NB4 (cell line): ENCODE measurements at regions not wholly inside any gene's neighbourhood (a gene's known extent, or its start where the extent isn't known, plus 50 kb on each side); places are given as distances from the start of the nearest gene placed in this dataset.

Source experiments
- CTCF ChIP-seq: IDR thresholded peaks from one replicate; pipeline ENCODE4 v1.5.1; 2012; ENCODE audit warnings: low read depth, low read length
- MAX ChIP-seq: IDR thresholded peaks from 2 replicates; pipeline ENCODE4 v1.6.1; 2011; ENCODE audit warnings: low read depth, low read length
- MYC ChIP-seq: IDR thresholded peaks from 2 replicates; pipeline ENCODE4 v1.6.1; 2011; ENCODE audit warnings: low read depth, low read length
- POLR2A ChIP-seq: IDR thresholded peaks from 2 replicates; pipeline ENCODE4 v1.6.1; 2011; ENCODE audit warnings: mild to moderate bottlenecking; ENCODE audit not compliant: insufficient read length; ENCODE audit errors: extremely low read depth

DNA sequence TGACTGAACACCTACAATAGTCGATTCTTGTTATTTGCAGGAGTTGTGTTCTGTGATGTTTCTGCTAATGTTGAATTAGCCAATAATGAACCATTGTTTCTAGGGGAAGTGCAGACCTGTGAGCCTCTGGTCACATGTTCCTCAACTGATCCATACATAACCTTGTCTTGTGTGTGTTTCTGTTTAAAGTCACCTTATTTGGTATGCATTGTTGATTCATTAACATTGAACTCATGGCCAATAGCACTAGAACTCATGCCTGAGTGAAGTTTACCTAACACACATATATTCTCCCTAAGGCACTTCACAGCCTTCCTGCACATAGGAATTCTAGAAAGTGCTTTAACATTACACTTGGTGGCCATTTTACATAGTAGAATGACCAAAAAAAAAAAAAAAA lies 271.8 kb upstream of the PLET1 start:
- no peak for TF ChIP-seq CTCF
- no peak for TF ChIP-seq POLR2A
- TF ChIP-seq MAX = no peak
- TF ChIP-seq MYC = no peak
